H1 (cell line): ENCODE measurements at regions not wholly inside any gene's neighbourhood (a gene's known extent, or its start where the extent isn't known, plus 50 kb on each side); places are given as distances from the start of the nearest gene placed in this dataset.

Source experiments
- JUND ChIP-seq: IDR thresholded peaks from 2 replicates; pipeline ENCODE4 v1.6.1; 2011; ENCODE audit warnings: mild to moderate bottlenecking, improper control_type of control experiment, low read length
- ZNF274 ChIP-seq: IDR thresholded peaks from 2 replicates; pipeline ENCODE4 v1.7.0; 2012; ENCODE audit warnings: low read length, borderline replicate concordance; ENCODE audit errors: extremely low read depth
- TF ChIP-seq, protein P1 (sequence below), 3 experiments: IDR thresholded peaks; 1 replicate in 2 of 3; 2 replicates in 1 of 3; pipeline versions ENCODE4 v1.5.1 to v1.6.1; 2011; ENCODE audit warnings: low read length in 3 of 3, mild to moderate bottlenecking in 3 of 3, inconsistent platforms in 2 of 3, low read depth in 1 of 3, moderate library complexity in 1 of 3; ENCODE audit not compliant: insufficient read depth in 1 of 3; ENCODE audit errors: control extremely low read depth in 1 of 3

DNA sequence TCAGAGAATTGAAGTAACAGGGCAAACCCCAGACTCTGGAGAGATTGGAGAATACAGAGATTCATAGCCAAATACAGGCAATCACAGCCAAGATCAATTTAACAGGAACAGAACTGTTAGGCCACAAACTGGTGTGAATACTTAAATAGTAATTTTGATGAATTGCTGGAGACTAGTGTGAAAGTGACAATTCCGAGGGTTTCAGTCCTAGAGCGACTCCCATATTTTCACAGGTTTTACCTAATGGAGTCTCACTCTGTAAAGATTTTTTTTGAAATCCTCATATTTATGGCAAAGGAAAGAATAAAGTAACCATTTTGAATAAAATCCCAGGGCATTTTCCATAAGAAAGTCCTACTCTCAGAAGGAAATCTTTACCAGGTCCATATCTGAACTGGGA is 135.5 kb downstream of the MMUT start:
- TF ChIP-seq, protein P1, sequence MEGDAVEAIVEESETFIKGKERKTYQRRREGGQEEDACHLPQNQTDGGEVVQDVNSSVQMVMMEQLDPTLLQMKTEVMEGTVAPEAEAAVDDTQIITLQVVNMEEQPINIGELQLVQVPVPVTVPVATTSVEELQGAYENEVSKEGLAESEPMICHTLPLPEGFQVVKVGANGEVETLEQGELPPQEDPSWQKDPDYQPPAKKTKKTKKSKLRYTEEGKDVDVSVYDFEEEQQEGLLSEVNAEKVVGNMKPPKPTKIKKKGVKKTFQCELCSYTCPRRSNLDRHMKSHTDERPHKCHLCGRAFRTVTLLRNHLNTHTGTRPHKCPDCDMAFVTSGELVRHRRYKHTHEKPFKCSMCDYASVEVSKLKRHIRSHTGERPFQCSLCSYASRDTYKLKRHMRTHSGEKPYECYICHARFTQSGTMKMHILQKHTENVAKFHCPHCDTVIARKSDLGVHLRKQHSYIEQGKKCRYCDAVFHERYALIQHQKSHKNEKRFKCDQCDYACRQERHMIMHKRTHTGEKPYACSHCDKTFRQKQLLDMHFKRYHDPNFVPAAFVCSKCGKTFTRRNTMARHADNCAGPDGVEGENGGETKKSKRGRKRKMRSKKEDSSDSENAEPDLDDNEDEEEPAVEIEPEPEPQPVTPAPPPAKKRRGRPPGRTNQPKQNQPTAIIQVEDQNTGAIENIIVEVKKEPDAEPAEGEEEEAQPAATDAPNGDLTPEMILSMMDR (IDR thresholded peaks at IDR 0.05; ENCODE audit: control extremely low read depth in 1 of 3, insufficient read depth in 1 of 3, low read depth in 1 of 3, low read length in 3 of 3) = no peak
- no peak for TF ChIP-seq ZNF274
- no peak for TF ChIP-seq JUND
